ENCODE measurements at regions not wholly inside any gene's neighbourhood (a gene's known extent, or its start where the extent isn't known, plus 50 kb on each side); places are given as distances from the start of the nearest gene placed in this dataset.

DNA sequence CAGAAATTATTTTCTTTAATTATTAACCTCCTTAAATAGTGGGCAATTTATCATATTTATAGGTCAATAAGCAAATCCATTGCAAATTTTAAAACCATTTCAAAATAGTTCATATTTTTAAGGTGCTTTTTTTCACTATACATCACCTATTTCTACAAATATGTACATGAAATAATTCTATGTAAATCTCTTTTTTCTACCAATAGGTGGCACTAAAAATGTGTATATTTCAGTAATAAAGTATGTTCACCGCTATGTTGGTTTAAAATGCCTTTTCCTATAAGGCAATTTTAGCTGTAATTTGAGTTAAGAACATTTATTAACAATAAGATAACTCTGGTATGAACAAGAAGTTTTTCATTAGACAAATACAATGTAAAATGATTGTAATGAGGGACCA, 672.2 kb downstream of the KCTD8 start:
- H3K4me2 ChIP-seq = no peak overlapping the region
- H3K79me2 ChIP-seq = no peaks in the 10 kb centered on the region
- H3K36me3 ChIP-seq (replicated peaks; ENCODE audit: insufficient read depth, low read depth) = no peaks in the 10 kb centered on the region
- H3K27ac ChIP-seq = no peak overlapping the region
- H4K20me1 ChIP-seq (ENCODE audit: insufficient read depth, poor library complexity, severe bottlenecking) = no peaks in the 10 kb centered on the region
- TF ChIP-seq EZH2 (IDR thresholded peaks at IDR 0.05; ENCODE audit: borderline replicate concordance) = no peak
- TF ChIP-seq CTCF (IDR thresholded peaks at IDR 0.05; ENCODE audit: poor library complexity) = peak; percentile 58
- 36% methylated on average over 1 of the region's 1 CpG for WGBS (ENCODE audit: low lambda C conversion rate, missing lambda C conversion rate)
- DNase-seq (ENCODE audit: low spot score) = peak; percentile 11
- no peaks in the 10 kb centered on the region for H3K4me1 ChIP-seq (ENCODE audit: insufficient read depth)
- no peaks in the 10 kb centered on the region for H3K27me3 ChIP-seq
- H3K4me3 ChIP-seq = no peak overlapping the region
- H3K9me3 ChIP-seq (ENCODE audit: low read depth) = no peaks in the 10 kb centered on the region
- H3K9me2 ChIP-seq (replicated peaks; ENCODE audit: insufficient read depth) = no peaks in the 10 kb centered on the region
- H2AFZ ChIP-seq = no peak overlapping the region

GRCh38 chr4:43778187-43778915, 670.3 kb downstream of the KCTD8 start:
- Histone ChIP-seq H3K27ac (no peak overlapping the region), H3K9me3 (ENCODE audit: low read depth) (no peaks in the 10 kb centered on the region), H3K79me2 (no peaks in the 10 kb centered on the region), H3K4me2 (no peak overlapping the region), H3K9me2 (replicated peaks; ENCODE audit: insufficient read depth) (no peaks in the 10 kb centered on the region), H3K27me3 (no peaks in the 10 kb centered on the region), H4K20me1 (ENCODE audit: insufficient read depth, poor library complexity, severe bottlenecking) (no peaks in the 10 kb centered on the region), H2AFZ (no peak overlapping the region), H3K36me3 (replicated peaks; ENCODE audit: insufficient read depth, low read depth) (no peaks in the 10 kb centered on the region), H3K4me1 (ENCODE audit: insufficient read depth) (no peaks in the 10 kb centered on the region), H3K4me3 (no peak overlapping the region)
- 74% methylated on average over 3 of the region's 3 CpGs for WGBS (ENCODE audit: low lambda C conversion rate, missing lambda C conversion rate)
- TF ChIP-seq CTCF (IDR thresholded peaks at IDR 0.05; ENCODE audit: poor library complexity) (no peak), EZH2 (IDR thresholded peaks at IDR 0.05; ENCODE audit: borderline replicate concordance) (no peak), EZH2phosphoT487 (IDR thresholded peaks at IDR 0.05; ENCODE audit: low read depth, severe bottlenecking, unreplicated experiment) (no peak)
- no peak for DNase-seq (ENCODE audit: low spot score)

GRCh38 chr4:43781125-43781524, 667.5 kb downstream of the KCTD8 start:
- no peaks in the 10 kb centered on the region for H3K9me3 ChIP-seq (ENCODE audit: low read depth)

DNA sequence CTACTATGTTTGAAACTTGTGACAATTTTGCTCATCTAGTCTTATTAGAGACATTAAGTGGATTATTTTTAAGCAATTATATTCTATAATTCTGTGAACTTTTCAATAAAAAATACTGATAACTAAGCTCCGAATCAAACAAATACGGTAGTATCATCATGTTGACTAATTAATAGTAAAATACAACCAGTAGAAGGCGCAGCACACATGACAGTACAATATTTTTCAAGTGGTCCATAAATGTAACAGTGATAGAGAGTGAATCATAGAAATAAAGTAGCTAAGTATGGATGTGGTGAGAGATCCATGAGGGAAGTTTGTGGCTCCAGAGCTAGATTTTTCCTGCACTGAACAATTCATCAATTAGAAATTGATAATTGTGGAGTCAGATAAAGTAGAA, 666.2 kb downstream of the KCTD8 start:
- no peaks in the 10 kb centered on the region for H3K36me3 ChIP-seq (replicated peaks; ENCODE audit: insufficient read depth, low read depth)
- H3K4me2 ChIP-seq = no peak overlapping the region
- H3K27ac ChIP-seq = no peak overlapping the region
- no peaks in the 10 kb centered on the region for H3K4me1 ChIP-seq (ENCODE audit: insufficient read depth)
- no peaks in the 10 kb centered on the region for H3K27me3 ChIP-seq
- no peaks in the 10 kb centered on the region for H3K9me2 ChIP-seq (replicated peaks; ENCODE audit: insufficient read depth)
- no peak overlapping the region for H3K4me3 ChIP-seq
- peak; percentile 17 for TF ChIP-seq CTCF (IDR thresholded peaks at IDR 0.05; ENCODE audit: poor library complexity)
- TF ChIP-seq EZH2 (IDR thresholded peaks at IDR 0.05; ENCODE audit: borderline replicate concordance) = no peak
- TF ChIP-seq EZH2phosphoT487 (IDR thresholded peaks at IDR 0.05; ENCODE audit: low read depth, severe bottlenecking, unreplicated experiment) = no peak
- no peaks in the 10 kb centered on the region for H3K79me2 ChIP-seq
- DNase-seq (ENCODE audit: low spot score) = no peak
- no peak overlapping the region for H2AFZ ChIP-seq
- 90% methylated on average over 3 of the region's 3 CpGs for WGBS (ENCODE audit: low lambda C conversion rate, missing lambda C conversion rate)
- H3K9me3 ChIP-seq (ENCODE audit: low read depth) = no peaks in the 10 kb centered on the region
- H4K20me1 ChIP-seq (ENCODE audit: insufficient read depth, poor library complexity, severe bottlenecking) = no peaks in the 10 kb centered on the region

More at GRCh38 chr4:43781125-43781524, 667.5 kb downstream of the KCTD8 start:
- no peak overlapping the region for H3K4me3 ChIP-seq
- H4K20me1 ChIP-seq (ENCODE audit: insufficient read depth, poor library complexity, severe bottlenecking) = no peaks in the 10 kb centered on the region
- H3K4me1 ChIP-seq (ENCODE audit: insufficient read depth) = no peaks in the 10 kb centered on the region
- no peaks in the 10 kb centered on the region for H3K27me3 ChIP-seq
- DNase-seq (ENCODE audit: low spot score) = no peak
- H2AFZ ChIP-seq = no peak overlapping the region
- H3K9me2 ChIP-seq (replicated peaks; ENCODE audit: insufficient read depth) = no peaks in the 10 kb centered on the region
- no peak for TF ChIP-seq EZH2phosphoT487 (IDR thresholded peaks at IDR 0.05; ENCODE audit: low read depth, severe bottlenecking, unreplicated experiment)
- H3K79me2 ChIP-seq = no peaks in the 10 kb centered on the region
- no peak overlapping the region for H3K27ac ChIP-seq
- H3K4me2 ChIP-seq = no peak overlapping the region
- H3K36me3 ChIP-seq (replicated peaks; ENCODE audit: insufficient read depth, low read depth) = no peaks in the 10 kb centered on the region
